Ammon's horn (tissue), 1 donor: ENCODE measurements at regions not wholly inside any gene's neighbourhood (a gene's known extent, or its start where the extent isn't known, plus 50 kb on each side); places are given as distances from the start of the nearest gene placed in this dataset.
A peak's percentile ranks its signal among the peaks of the same experiment; 100 is the strongest.

Experiments
- DNase-seq: peaks from one replicate; pipeline ENCODE4 v3.0.0-alpha.2; 2016; ENCODE audit warnings: low spot score

GRCh38 chrX:79645749-79646148 lies 278.6 kb upstream of the ITM2A start:
- no peak for DNase-seq

DNA sequence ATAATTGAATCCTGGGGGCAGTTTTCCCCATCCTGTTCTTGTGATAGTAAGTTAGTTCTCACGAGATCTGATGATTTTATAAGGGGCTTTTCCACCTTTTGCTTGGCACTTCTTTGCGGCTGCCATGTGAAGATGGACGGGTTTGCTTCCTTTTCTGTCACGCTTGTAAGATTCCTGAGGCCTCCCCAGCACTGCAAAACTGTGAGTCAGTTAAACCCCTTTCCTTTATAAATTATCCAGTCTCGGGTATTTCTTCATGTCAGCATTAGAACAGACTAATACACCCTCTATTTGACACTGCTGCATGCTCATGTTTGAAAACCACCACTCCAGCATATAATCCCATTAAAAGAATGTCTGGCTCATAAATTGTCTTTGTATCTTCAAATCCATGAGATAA lies 264.4 kb upstream of the ITM2A start:
- DNase-seq = no peak

DNA sequence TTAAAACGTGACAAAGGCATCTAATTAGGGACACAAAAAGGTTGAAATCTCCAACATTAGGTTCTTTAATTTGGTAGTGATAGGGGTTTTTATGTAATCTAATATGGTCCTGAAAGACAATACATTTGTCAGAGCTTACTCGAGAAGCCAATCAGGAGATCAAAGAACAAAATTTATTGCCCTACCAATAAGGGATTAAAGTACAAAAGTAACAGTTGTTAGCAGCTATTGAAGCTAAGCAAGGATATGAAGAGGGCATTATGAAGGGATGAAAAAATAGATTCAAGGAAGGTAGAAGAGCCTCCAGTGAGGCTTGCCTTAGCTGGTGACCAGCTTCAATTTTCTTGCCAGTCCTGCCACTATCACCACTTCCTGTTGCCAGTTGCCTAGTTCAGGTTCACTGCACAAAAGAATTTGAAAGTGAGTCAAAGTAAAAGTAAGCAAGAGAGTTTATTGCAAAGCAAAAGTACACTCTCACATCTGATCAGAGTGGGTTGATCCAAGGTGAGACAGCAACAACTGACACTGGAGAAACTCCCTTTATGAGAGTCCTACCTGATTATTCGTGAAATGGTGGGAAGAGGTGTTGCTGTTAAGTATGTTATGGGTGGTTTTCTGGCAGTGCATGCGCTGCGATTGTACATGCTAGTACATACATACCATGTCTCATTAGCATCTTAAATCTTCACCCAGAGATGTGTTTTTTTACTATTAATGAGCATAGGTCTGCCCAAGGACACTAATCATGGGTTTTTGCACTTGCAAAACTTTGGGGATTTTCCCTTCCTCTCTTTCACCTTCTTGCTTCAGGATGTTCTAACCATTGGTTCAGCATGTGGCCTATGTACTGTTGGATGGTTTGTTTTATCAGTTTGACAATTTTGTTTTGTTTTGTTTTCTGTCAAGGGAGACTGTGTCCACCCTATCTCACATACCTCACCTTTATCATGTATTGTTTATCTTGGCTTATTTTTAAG lies 263.2 kb upstream of the ITM2A start:
- DNase-seq = no peak

DNA sequence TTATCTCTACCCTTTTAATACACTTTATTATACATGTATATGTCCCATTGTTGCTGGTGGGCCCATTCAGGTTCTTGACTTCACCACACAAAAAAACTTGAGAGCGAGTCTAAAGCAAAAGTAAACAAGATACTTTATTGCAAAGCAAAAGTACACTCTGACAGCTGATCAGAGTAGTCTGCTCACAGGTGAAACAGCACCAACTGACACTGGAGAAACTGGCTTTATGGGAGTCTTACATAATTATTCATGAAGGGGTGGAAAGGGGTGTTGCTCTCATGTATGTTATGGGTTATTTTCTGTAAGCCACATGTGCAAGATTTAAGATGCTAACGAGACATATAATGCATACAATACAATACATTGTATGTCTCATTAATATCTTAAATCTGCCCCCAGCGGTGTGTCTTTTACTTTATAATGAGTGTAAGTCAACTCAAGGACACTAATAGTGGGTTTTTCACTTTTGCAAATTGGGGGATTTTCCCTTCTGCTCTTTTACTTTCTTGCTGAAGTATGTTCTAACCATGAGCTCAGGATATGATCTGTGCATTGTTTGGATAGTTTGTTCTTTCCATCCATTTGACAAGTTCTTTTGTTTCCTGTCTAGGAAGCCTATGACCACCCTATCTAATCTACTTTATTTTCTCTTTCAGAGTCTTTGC lies 256.1 kb upstream of the ITM2A start:
- no peak for DNase-seq

- no peak for DNase-seq
These were observed 251.1 kb upstream of the ITM2A start for GRCh38 chrX:79618280-79618679.

DNA sequence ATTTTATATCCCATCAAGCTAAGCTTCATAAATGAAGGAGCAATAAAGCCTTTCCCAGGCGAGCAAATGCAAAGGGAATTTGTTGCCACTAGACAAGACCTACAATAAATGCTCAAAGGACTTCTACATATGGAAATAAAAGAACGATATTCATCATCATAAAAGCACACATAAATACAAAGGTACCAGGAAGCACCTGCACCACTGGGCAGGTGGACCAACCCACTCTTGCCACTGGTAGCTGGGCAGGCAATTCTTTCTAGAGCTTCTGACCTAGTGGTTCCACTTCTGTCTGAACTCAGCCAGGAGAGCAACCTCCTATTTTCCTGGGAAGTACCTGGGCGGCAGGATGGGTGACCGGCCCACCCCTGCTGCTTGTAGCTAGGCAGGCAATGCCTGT lies 237.2 kb upstream of the ITM2A start:
- DNase-seq = no peak

- DNase-seq = no peak
These were observed 234.4 kb upstream of the ITM2A start for GRCh38 chrX:79601341-79602131.

DNA sequence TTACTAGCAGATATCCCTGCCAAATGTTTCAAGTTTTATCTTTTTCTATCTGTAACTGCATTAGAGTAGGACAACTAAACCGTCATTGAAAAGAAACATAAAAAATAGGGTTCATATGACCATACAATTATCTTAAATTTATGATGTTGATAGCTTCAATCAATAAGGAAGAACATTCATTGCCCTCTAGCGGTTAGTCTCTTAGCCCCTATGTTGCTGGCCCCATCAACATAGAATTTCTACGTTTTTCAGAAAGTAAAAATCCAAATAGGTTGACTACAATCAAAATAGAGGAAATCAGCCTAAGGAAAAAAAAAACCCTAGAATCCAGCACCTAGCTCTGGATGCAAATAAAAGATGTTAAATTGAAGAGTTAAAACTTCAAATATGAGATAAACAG lies 225.1 kb upstream of the ITM2A start:
- no peak for DNase-seq

GRCh38 chrX:79588233-79588632 lies 221.1 kb upstream of the ITM2A start:
- DNase-seq = no peak

DNA sequence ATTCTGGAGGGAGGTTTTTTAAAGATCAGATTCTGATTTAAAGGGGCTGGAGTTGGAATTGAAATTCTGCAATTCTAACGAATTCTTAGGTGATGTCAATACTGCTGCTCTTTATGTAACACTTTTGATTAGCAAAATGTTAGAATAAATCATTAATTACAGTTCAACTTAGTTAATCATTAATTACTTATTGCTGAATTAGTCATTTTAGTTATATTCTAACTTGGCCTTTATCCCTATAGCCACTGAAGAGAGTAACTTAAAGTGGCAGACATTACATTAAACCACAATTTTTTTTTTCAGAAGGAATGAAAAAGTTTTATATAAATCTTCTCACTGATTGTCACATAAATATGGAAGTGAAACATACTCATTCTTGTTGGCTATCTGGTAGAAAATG lies 206.6 kb upstream of the ITM2A start:
- no peak for DNase-seq

DNA sequence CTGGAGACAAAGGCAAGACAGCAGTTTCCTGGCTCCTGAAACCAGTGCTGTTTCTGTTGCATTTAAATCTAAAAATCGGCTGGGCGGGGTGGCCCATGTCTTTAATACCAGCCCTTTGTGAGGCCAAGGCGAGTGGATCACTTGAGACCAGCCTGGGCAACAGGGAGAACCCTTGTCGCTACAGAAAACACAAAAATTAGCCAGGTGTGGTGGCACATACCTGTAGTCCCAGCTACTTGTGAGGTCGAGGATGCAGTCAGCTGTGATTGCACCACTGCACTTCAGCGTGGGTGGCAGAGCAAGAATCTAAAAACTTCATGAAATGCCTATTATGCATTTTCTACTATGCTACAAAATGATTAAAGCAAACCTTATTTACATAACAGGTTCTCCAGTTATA lies 205.4 kb upstream of the ITM2A start:
- no peak for DNase-seq

GRCh38 chrX:79570524-79571240 lies 203.5 kb upstream of the ITM2A start:
- no peak for DNase-seq

GRCh38 chrX:79568309-79568708 lies 201.2 kb upstream of the ITM2A start:
- DNase-seq = no peak

DNA sequence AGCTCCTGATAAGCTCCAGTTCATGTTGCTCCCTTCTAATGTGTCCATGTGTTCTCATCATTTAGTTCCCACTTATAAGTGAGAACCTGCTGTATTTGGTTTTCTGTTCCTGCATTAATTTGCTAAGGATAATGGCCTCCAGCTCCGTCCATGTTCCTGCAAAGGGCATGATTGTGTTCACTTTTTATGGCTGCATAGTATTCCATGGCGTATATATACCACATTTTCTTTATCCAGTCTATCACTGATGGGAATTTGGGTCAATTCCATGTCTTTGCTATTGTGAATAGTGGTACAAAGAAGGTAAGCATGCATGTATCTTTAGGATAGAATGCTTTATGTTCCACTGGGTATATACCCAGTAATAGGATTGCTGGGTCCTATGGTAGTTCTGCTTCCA lies 197.2 kb upstream of the ITM2A start:
- DNase-seq = no peak

DNA sequence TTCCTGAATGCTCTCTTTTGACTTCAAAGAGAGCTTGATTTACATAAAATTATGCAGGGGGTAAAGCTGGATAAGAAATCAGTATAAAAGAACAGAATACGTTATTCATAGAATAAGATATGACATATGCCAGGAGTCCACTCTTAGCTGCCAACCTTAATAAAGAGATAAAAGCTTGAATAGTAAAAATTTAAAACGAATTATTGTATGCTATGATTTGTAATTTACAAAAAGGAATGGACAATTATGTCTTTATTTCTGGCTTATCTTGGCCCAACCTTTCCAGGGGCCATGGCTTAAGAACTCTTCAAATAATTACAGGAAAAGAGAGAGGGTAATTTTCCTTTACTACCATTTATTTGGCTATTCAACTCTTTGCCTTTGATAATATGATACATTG lies 192.2 kb upstream of the ITM2A start:
- no peak for DNase-seq

- DNase-seq = no peak
These were observed 190.1 kb upstream of the ITM2A start for GRCh38 chrX:79557212-79557611.

- peak; percentile 1 for DNase-seq
These were observed 189.7 kb upstream of the ITM2A start for GRCh38 chrX:79556800-79557199.

GRCh38 chrX:79530310-79531108 lies 163.4 kb upstream of the ITM2A start:
- DNase-seq = no peak

DNA sequence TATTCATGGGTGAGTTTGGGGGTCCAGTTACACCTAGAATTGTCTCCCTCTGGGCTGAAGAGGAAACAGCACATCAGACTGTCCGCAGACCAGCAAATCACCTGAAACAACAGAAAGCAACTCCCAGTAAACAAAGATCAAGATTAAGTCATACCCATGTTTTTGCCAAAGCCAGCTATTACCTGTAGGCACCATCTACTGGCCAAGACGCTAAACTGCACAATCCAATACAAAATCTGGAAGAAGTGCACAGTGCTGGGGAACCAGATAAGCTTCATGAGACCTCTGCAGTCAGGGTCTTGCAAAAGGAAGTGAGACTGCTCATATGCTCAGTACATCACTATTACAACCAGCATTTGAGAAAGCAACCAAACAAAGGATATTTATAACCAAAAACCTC lies 157.5 kb upstream of the ITM2A start:
- no peak for DNase-seq

DNA sequence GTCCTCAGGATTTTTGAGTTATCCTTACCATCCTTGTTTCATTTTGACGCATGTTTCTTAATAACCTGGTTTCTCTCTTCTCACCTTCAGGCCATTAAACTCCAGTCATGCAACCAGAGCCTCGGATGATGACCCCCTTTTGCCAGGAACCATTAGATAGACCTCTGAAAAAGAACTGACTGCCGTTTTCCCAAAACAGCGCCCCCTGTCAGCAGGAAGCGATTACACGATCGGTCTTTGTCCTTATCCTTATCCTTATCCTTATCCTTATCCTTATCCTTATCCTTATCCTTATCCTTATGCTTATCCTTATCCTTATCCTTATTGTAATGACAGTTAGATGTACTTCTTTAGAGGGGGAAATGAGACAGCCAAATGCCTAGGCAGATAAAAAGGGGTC lies 148.4 kb upstream of the ITM2A start:
- no peak for DNase-seq

GRCh38 chrX:79511799-79512198 lies 144.7 kb upstream of the ITM2A start:
- DNase-seq = no peak
